Fibroblast of skin of back (primary cell): ENCODE measurements at regions not wholly inside any gene's neighbourhood (a gene's known extent, or its start where the extent isn't known, plus 50 kb on each side); places are given as distances from the start of the nearest gene placed in this dataset.
"Not testable (repeated sequence)": the region's sequence is repeated elsewhere in the genome, so short reads cannot be mapped to it uniquely, and the experiment has no call there.

Experiments used
- DNase-seq: peaks from one replicate; pipeline ENCODE4 v3.0.0-alpha.2; 2013

DNA sequence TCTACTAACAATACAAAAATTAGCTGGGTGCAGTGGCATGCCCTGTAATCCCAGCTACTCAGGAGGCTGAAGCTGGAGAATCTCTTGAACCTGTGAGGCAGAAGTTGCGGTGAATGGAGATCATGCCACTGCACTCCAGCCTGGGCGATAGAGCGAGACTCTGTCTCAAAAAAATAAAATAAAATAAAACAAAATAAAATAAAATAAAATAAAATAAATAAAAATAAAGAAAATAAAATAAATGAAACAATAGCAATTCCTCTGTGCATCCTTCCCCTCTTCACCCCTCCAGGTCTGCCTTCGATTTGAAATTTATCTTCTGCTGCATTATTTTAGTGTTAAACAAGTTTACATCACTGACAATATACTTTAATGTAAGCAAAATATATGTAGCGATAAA, 63.0 kb upstream of the UXS1 start:
- no peak for DNase-seq

DNA sequence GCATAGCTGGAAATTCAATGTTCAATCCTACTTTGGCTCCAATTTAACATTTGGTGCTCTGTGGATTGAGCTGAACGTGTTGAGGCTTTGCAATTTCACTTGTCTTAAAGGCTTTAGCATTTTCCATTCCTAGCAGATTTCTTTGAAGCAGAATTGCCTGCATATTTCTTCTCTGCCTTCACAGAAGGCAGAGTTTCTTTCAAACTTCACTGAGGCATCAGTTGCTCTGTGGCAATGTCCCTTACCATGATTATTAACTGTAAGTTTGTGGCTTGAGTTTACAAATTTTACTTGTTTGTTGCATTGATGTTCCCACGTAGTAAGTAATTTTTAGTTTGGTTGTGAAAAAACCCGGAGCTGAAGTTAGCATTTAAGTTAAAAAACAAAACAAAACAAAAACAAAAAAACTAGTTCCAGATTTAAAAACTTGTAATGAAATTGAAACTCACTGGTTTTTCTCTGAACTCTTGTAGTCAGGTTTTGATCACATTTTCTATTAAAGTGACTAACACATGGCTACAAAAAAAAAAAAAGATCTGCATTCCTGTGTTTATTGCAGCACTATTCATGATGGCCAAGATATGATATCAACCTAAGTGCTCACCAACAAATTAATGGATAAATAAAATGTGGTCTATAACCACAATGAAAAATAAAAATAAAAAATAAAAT, 55.2 kb upstream of the UXS1 start:
- not testable (repeated sequence) for DNase-seq

DNA sequence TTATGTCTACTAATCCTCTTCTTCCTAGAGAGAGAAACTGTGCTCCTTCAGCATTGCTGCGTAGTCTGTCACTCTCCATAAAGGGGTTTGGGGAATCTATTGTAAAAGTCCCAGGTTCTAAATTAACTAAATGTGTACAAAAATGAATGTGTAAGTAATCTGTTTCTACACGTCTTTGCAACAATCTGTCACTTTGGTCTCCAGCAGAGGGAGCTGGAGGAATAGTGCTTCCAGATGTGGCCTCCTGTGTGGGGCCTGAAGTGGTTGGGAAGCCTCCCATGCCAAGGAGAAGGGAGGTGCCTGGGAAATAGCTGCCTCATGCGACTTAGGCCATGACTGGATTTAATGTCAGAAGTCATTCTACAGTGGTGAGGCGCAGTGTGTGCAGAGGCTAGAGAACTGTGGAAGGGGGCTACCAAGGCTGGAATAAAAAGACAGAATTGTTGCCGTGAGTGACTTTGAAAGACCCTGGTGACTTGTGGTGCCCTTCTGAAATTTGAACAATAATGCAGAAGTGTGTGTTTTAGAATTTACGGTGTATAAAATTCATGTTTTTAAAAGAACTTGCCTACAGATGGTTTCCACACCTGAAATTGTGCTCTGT, 54.5 kb upstream of the UXS1 start:
- DNase-seq: not testable (repeated sequence)
